Upper lobe of left lung (tissue), 6 donors: ENCODE measurements at regions not wholly inside any gene's neighbourhood (a gene's known extent, or its start where the extent isn't known, plus 50 kb on each side); places are given as distances from the start of the nearest gene placed in this dataset.

Experiments
- ATAC-seq, 2 donors: fragments of 200-7000 bp; cut with Tn5 transposase; one replicate each; pipeline ENCODE4 v1.9.1; 2022; ENCODE audit warnings: mild to moderate bottlenecking in 2 of 2, moderate library complexity in 2 of 2; ENCODE audit not compliant: low FRiP score in 2 of 2
- DNase-seq, 2 donors: peaks; one replicate each; pipeline ENCODE4 v3.0.0-alpha.2; 2019 to 2020
- H3K27ac ChIP-seq, 4 donors: fragments of 200-600 bp; sonication (generic); one replicate each; pipeline ENCODE4 v1.5.1; 2016 to 2019
- H3K27me3 ChIP-seq, 4 donors: fragments of 200-600 bp; sonication (generic); one replicate each; pipeline ENCODE4 v1.5.1; 2017 to 2019
- H3K36me3 ChIP-seq, 4 donors: fragments of 200-600 bp; sonication (generic); one replicate each; pipeline ENCODE4 v1.5.1; 2016 to 2019
- H3K4me1 ChIP-seq, 4 donors: fragments of 200-600 bp; sonication (generic); one replicate each; pipeline ENCODE4 v1.5.1; 2018 to 2019
- H3K4me3 ChIP-seq, 4 donors: fragments of 200-600 bp; sonication (generic); one replicate each; pipeline ENCODE4 v1.5.1; 2017 to 2019; ENCODE audit warnings: mild to moderate bottlenecking in 2 of 4, moderate library complexity in 1 of 4
- H3K9me3 ChIP-seq, 4 donors: fragments of 200-600 bp; sonication (generic); one replicate each; pipeline ENCODE4 v1.5.1; 2018 to 2019
- CTCF ChIP-seq, 6 experiments: fragments of 450-650 bp in 4 of 6; fragments of 200-600 bp in 2 of 6; sonication (generic) in 2 of 6; IDR thresholded peaks; one replicate each; pipeline ENCODE4 v1.5.1; 2016 to 2019; ENCODE audit warnings: antibody characterized with exemption in 6 of 6
- EP300 ChIP-seq, 4 donors: sonication (generic); formaldehyde crosslinking; IDR thresholded peaks; one replicate each; pipeline ENCODE4 v1.5.1; 2017; ENCODE audit warnings: antibody characterized with exemption in 4 of 4, control low read depth in 2 of 4
- POLR2A ChIP-seq, 4 donors: fragments of 450-650 bp; IDR thresholded peaks; one replicate each; pipeline ENCODE4 v1.5.1; 2016 to 2017; ENCODE audit warnings: antibody characterized with exemption in 4 of 4, mild to moderate bottlenecking in 2 of 4
- POLR2AphosphoS5 ChIP-seq, 2 donors: sonication (generic); formaldehyde crosslinking; IDR thresholded peaks; one replicate each; pipeline ENCODE4 v1.5.1; 2017; ENCODE audit warnings: antibody characterized with exemption in 2 of 2
- WGBS, 2 donors: methylation state at CpG; one replicate each; pipeline ENCODE4 v1.1.5; 2017 to 2018; 5-methylcytosine and 5-hydroxymethylcytosine counted together
- donor health status: DM: no; HTN: no; CAD: no; lungs with moderate emphysema.
- donor health status: DM: no; HTN: yes; CAD: no; lungs with severe emphysema.

GRCh38 chr6:22142856-22143255, 154.0 kb downstream of the PRL start:
- H3K36me3 ChIP-seq, result no peaks in the 10 kb centered on the region
- H3K9me3 ChIP-seq, result no peaks in the 10 kb centered on the region
- 58 to 61% methylated on average over 7 of the region's 7 CpGs for WGBS, 2 donors
- no peaks in the 10 kb centered on the region for H3K27me3 ChIP-seq
- TF ChIP-seq POLR2A (IDR thresholded peaks at IDR 0.05) (no peak), CTCF (IDR thresholded peaks at IDR 0.05) (no peak), EP300 (IDR thresholded peaks at IDR 0.05) (no peak), POLR2AphosphoS5 (IDR thresholded peaks at IDR 0.05) (no peak)
- no peak for ATAC-seq
- H3K4me1 ChIP-seq, result peaks cover 16 to 26% (median 21%) of the 10 kb centered on the region in 4 donors
- H3K4me3 ChIP-seq, result no peak overlapping the region
- DNase-seq, result no peak
- H3K27ac ChIP-seq, result no peak overlapping the region

- Histone ChIP-seq H3K27me3 (no peaks in the 10 kb centered on the region), H3K36me3 (no peaks in the 10 kb centered on the region), H3K4me1 (peaks cover 30 to 44% (median 33%) of the 10 kb centered on the region in 4 donors), H3K9me3 (no peaks in the 10 kb centered on the region), H3K4me3 (no peak overlapping the region), H3K27ac (no peak overlapping the region)
- no peak for ATAC-seq
- WGBS, 2 donors, result 54 to 61% methylated on average over 3 of the region's 3 CpGs
- TF ChIP-seq POLR2AphosphoS5 (IDR thresholded peaks at IDR 0.05), result no peak
- TF ChIP-seq POLR2A (IDR thresholded peaks at IDR 0.05), result no peak
- no peak for TF ChIP-seq CTCF (IDR thresholded peaks at IDR 0.05)
- TF ChIP-seq EP300 (IDR thresholded peaks at IDR 0.05), result no peak
- DNase-seq, result no peak
These were observed 151.5 kb downstream of the PRL start for GRCh38 chr6:22145376-22145775.

GRCh38 chr6:22145823-22146677, 150.8 kb downstream of the PRL start:
- peak overlapping the region in 2 of 4 donors; percentile 11 to 16 for H3K4me3 ChIP-seq

GRCh38 chr6:22146678-22146930, 150.2 kb downstream of the PRL start:
- peak in 1 of 2 donors; percentile 80 for DNase-seq
- TF ChIP-seq POLR2A (IDR thresholded peaks at IDR 0.05), result no peak
- TF ChIP-seq EP300 (IDR thresholded peaks at IDR 0.05), result no peak
- TF ChIP-seq POLR2AphosphoS5 (IDR thresholded peaks at IDR 0.05), result no peak
- TF ChIP-seq CTCF (IDR thresholded peaks at IDR 0.05), result no peak
- H3K27me3 ChIP-seq, result no peaks in the 10 kb centered on the region
- H3K9me3 ChIP-seq, result no peaks in the 10 kb centered on the region
- no peak overlapping the region for H3K27ac ChIP-seq
- ATAC-seq, result no peak
- H3K36me3 ChIP-seq, result no peaks in the 10 kb centered on the region
- 75 to 86% methylated on average over 10 to 15 of the region's 17 CpGs for whole genome bisulfite sequencing, 2 donors
- H3K4me1 ChIP-seq, result peaks cover 29 to 40% (median 33%) of the 10 kb centered on the region in 4 donors
- peak overlapping the region in 3 of 4 donors; percentile 11 to 16 (median 13) for H3K4me3 ChIP-seq

More at GRCh38 chr6:22145823-22146677, 150.8 kb downstream of the PRL start:
- ATAC-seq, result peak in 1 of 2 donors; percentile 35
- TF ChIP-seq CTCF (IDR thresholded peaks at IDR 0.05) (peak in 1 of 6 experiments; percentile 6), POLR2A (IDR thresholded peaks at IDR 0.05) (no peak), EP300 (IDR thresholded peaks at IDR 0.05) (no peak)
- DNase-seq, result no peak
- Histone ChIP-seq H3K4me1 (peaks cover 29 to 44% (median 33%) of the 10 kb centered on the region in 4 donors), H3K9me3 (no peaks in the 10 kb centered on the region), H3K36me3 (no peaks in the 10 kb centered on the region), H3K27me3 (no peaks in the 10 kb centered on the region), H3K27ac (no peak overlapping the region)
- 57 to 59% methylated on average over 14 to 15 of the region's 15 CpGs for WGBS, 2 donors
